ENCODE measurements at regions not wholly inside any gene's neighbourhood (a gene's known extent, or its start where the extent isn't known, plus 50 kb on each side); places are given as distances from the start of the nearest gene placed in this dataset.

GRCh38 chr2:24411488-24412151, 51.3 kb upstream of the ITSN2 start:
- Histone ChIP-seq H3K4me3 (replicated peaks in 1 of 3; ENCODE audit: insufficient read depth in 1 of 3, low read depth in 2 of 3, low read length in 3 of 3) (no peak overlapping the region), H3K9me3 (ENCODE audit: low read length) (no peaks in the 10 kb centered on the region), H3K36me3 (replicated peaks in 1 of 2; ENCODE audit: control insufficient read depth in 1 of 2, insufficient read depth in 2 of 2, low read length in 2 of 2) (no peaks in the 10 kb centered on the region), H3K4me2 (ENCODE audit: low read depth, low read length) (no peak overlapping the region), H2AFZ (ENCODE audit: low read length) (no peak overlapping the region), H4K20me1 (ENCODE audit: insufficient read depth, low read length) (no peaks in the 10 kb centered on the region), H3K79me2 (ENCODE audit: insufficient read depth, low read length) (no peaks in the 10 kb centered on the region), H3K4me1 (ENCODE audit: insufficient read depth, low read length) (0 out of 2 replicates have a peak, but pooled peaks cover 4% of the 10 kb centered on the region), H3K27ac (ENCODE audit: extremely low read length, insufficient read depth, low read length) (no peak overlapping the region), H3K9ac (ENCODE audit: insufficient read depth, low read depth, low read length) (no peak overlapping the region), H3K27me3 (ENCODE audit: control insufficient read depth in 1 of 2, insufficient read depth in 2 of 2, low read length in 2 of 2) (no peaks in the 10 kb centered on the region)
- in situ Hi-C loops (cut with HindIII; ENCODE audit: extremely low pct_ligation_motif_present, low pct_unique_long_range_greater_than_20kb) (loop anchor here (25.0 kb wide), 1 partner anchor 726 kb away; no protein-coding TSS in a partner anchor), intact Hi-C loops (cut with micrococcal nuclease; ENCODE audit: unreplicated experiment) (loop anchor here (5.0 kb wide), 1 partner anchor 81 kb away; the partner anchor contains the start of gene NCOA1)
- WGBS (ENCODE audit: low lambda C conversion rate): 16% methylated on average over 4 of the region's 4 CpGs
- DNase-seq (ENCODE audit: low spot score) (no peak), FAIRE-seq (no peak), ATAC-seq (no peak)
- POLR2A ChIA-PET: no interaction called here
- TF ChIP-seq MAFF (IDR thresholded peaks at IDR 0.05; ENCODE audit: low read depth, low read length) (peak; percentile 63; the same call in 1 of the 2 replicates), NFE2L2 (IDR thresholded peaks at IDR 0.05; ENCODE audit: low read length) (peak; percentile 82), HNRNPUL1 (IDR thresholded peaks at IDR 0.05; ENCODE audit: low read depth, low read length) (no peak), MAFK (conservative IDR thresholded peaks at IDR 0.05 in 1 of 2, IDR thresholded peaks at IDR 0.05 in 1 of 2; ENCODE audit: low read length in 2 of 2) (peak; percentile 55 to 69)
- CTCF ChIA-PET (ENCODE audit: low intra/inter-chr PET ratio, low total read pairs): interaction anchor here (3.3 kb wide), 1 partner anchor 415 kb away, joined by 43 read pairs; no protein-coding TSS in a partner anchor
- no TSS peak for BruUV-seq (replicated peaks)

GRCh38 chr2:24410976-24411375, 50.6 kb upstream of the ITSN2 start:
- no peak overlapping the region for H3K9ac ChIP-seq (ENCODE audit: insufficient read depth, low read depth, low read length)
- no peak overlapping the region for H2AFZ ChIP-seq (ENCODE audit: low read length)
- H3K27ac ChIP-seq (ENCODE audit: extremely low read length, insufficient read depth, low read length): no peak overlapping the region
- H3K27me3 ChIP-seq (ENCODE audit: control insufficient read depth in 1 of 2, insufficient read depth in 2 of 2, low read length in 2 of 2): no peaks in the 10 kb centered on the region
- ChIA-PET CTCF (ENCODE audit: low intra/inter-chr PET ratio, low total read pairs) (interaction anchor here (3.3 kb wide), 1 partner anchor 416 kb away, joined by 43 read pairs; no protein-coding TSS in a partner anchor), POLR2A (no interaction called here)
- BruUV-seq (replicated peaks): no TSS peak
- ATAC-seq: no peak
- FAIRE-seq: no peak
- TF ChIP-seq TBP (CRISPR knock-in tag; IDR thresholded peaks at IDR 0.05) (no peak), ZNF280B (CRISPR knock-in tag; IDR thresholded peaks at IDR 0.05; ENCODE audit: borderline replicate concordance) (no peak), ZNF567 (CRISPR knock-in tag; IDR thresholded peaks at IDR 0.05; ENCODE audit: borderline replicate concordance) (no peak), EEA1 (CRISPR knock-in tag; IDR thresholded peaks at IDR 0.05; ENCODE audit: borderline replicate concordance) (no peak), SP140L (CRISPR knock-in tag; IDR thresholded peaks at IDR 0.05; ENCODE audit: borderline replicate concordance) (no peak), JUND (CRISPR knock-in tag; IDR thresholded peaks at IDR 0.05) (no peak), TFE3 (CRISPR knock-in tag; IDR thresholded peaks at IDR 0.05) (no peak), LCORL (IDR thresholded peaks at IDR 0.05) (no peak), LCORL (CRISPR knock-in tag; IDR thresholded peaks at IDR 0.05) (no peak), SMAD9 (CRISPR knock-in tag; IDR thresholded peaks at IDR 0.05) (no peak), JUN (CRISPR knock-in tag; IDR thresholded peaks at IDR 0.05) (no peak)
- intact Hi-C loops (cut with micrococcal nuclease; ENCODE audit: unreplicated experiment) (loop anchor here (1.0 to 5.0 kb wide), 4 partner anchors 81 to 470 kb away; partner anchors contain the start of gene NCOA1), in situ Hi-C loops (cut with HindIII; ENCODE audit: extremely low pct_ligation_motif_present, low pct_unique_long_range_greater_than_20kb) (loop anchor here (25.0 kb wide), 1 partner anchor 726 kb away; no protein-coding TSS in a partner anchor)
- 17% methylated on average over 2 of the region's 2 CpGs for WGBS (ENCODE audit: low lambda C conversion rate)
- no peak overlapping the region for H3K4me2 ChIP-seq (ENCODE audit: low read depth, low read length)
- no peaks in the 10 kb centered on the region for H3K79me2 ChIP-seq (ENCODE audit: insufficient read depth, low read length)
- no peaks in the 10 kb centered on the region for H3K9me3 ChIP-seq (ENCODE audit: low read length)
- H3K36me3 ChIP-seq (replicated peaks in 1 of 2; ENCODE audit: control insufficient read depth in 1 of 2, insufficient read depth in 2 of 2, low read length in 2 of 2): no peaks in the 10 kb centered on the region
- 0 out of 2 replicates have a peak, but pooled peaks cover 4% of the 10 kb centered on the region for H3K4me1 ChIP-seq (ENCODE audit: insufficient read depth, low read length)
- H3K4me3 ChIP-seq (replicated peaks in 1 of 3; ENCODE audit: insufficient read depth in 1 of 3, low read depth in 2 of 3, low read length in 3 of 3): no peak overlapping the region
- H4K20me1 ChIP-seq (ENCODE audit: insufficient read depth, low read length): no peaks in the 10 kb centered on the region
- DNase-seq (ENCODE audit: low spot score): no peak
